Colonic mucosa (tissue), 4 donors: ENCODE measurements at regions not wholly inside any gene's neighbourhood (a gene's known extent, or its start where the extent isn't known, plus 50 kb on each side); places are given as distances from the start of the nearest gene placed in this dataset.

Experiments
- DNase-seq: peaks from one replicate; pipeline ENCODE4 v3.0.0-alpha.2; 2020
- H3K27ac ChIP-seq: fragments of 200-600 bp; one replicate; pipeline ENCODE4 v1.8.0; 2021
- H3K27me3 ChIP-seq: fragments of 200-600 bp; one replicate; pipeline ENCODE4 v1.8.0; 2021
- H3K36me3 ChIP-seq: fragments of 200-600 bp; one replicate; pipeline ENCODE4 v1.8.0; 2021
- H3K4me1 ChIP-seq: fragments of 200-600 bp; one replicate; pipeline ENCODE4 v1.8.0; 2021; ENCODE audit warnings: mild to moderate bottlenecking
- H3K4me3 ChIP-seq: fragments of 200-600 bp; one replicate; pipeline ENCODE4 v1.8.0; 2021
- H3K9ac ChIP-seq, 2 donors: one replicate each; pipeline ENCODE4 v1.7.0; 2013; ENCODE audit warnings: control low read depth in 2 of 2, low read depth in 2 of 2, low read length in 2 of 2
- H3K9me3 ChIP-seq: fragments of 200-600 bp; one replicate; pipeline ENCODE4 v1.8.0; 2021
- intact Hi-C: fragments of 100-400 bp; cut with DNase I; formaldehyde crosslinking; loops from one replicate; pipeline ENCODE4 v1.14.1; 2022
- TF ChIP-seq, protein P1 (sequence below): fragments of 200-600 bp; IDR thresholded peaks from one replicate; pipeline ENCODE4 v1.8.0; 2022; ENCODE audit warnings: antibody characterized with exemption, mild to moderate bottlenecking
- donor health status: healthy.
- donor health status: DM: no; HTN: no; CAD: no.
- donor health status: DM: no; HTN: no; CAD: no.

DNA sequence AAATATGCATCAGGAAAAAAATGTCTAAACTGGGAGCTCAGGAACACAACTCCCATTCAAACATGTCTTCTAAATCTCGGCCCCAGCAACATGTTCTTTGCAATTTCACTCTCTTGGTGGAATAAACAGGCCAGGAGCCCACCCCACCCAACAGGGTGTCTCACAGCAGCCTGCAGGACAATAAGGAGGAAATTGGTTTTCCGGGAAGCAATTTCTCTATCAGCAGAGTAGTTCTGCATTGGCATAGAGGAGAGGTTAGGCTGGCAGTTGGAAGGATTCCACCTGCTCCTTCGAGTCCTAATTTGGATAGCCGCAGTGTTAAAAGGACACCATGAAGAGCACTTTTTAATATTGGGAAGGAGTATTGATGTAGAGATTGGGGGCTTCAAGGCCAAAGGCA lies 55.9 kb upstream of the BARX2 start:
- Histone ChIP-seq H3K4me1 (peaks cover 16% of the 10 kb centered on the region), H3K27ac (no peak overlapping the region), H3K4me3 (no peak overlapping the region), H3K36me3 (no peaks in the 10 kb centered on the region), H3K27me3 (no peaks in the 10 kb centered on the region), H3K9ac (no peak overlapping the region), H3K9me3 (no peaks in the 10 kb centered on the region)
- intact Hi-C loops = no loop called here
- no peak for DNase-seq
- TF ChIP-seq, protein P1, sequence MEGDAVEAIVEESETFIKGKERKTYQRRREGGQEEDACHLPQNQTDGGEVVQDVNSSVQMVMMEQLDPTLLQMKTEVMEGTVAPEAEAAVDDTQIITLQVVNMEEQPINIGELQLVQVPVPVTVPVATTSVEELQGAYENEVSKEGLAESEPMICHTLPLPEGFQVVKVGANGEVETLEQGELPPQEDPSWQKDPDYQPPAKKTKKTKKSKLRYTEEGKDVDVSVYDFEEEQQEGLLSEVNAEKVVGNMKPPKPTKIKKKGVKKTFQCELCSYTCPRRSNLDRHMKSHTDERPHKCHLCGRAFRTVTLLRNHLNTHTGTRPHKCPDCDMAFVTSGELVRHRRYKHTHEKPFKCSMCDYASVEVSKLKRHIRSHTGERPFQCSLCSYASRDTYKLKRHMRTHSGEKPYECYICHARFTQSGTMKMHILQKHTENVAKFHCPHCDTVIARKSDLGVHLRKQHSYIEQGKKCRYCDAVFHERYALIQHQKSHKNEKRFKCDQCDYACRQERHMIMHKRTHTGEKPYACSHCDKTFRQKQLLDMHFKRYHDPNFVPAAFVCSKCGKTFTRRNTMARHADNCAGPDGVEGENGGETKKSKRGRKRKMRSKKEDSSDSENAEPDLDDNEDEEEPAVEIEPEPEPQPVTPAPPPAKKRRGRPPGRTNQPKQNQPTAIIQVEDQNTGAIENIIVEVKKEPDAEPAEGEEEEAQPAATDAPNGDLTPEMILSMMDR = no peak

DNA sequence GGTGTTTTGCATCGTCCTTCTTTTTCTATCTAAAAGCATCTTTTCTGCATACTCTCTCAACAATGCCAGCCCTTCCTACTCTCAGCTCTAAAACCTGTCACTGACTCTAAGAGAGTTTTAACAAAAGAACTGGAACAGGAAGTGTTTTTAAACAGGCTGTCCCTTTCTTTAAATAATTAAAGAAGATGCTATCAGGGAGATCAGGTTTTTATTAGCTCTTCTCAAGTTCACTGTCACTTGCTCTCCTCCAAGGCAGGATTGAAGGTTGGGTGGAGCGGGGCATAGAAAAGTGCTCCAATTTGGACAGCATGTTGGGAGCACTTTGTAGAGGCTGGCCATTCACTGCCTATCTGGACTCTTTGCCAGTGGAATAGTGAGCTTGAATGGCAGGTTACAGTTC lies 56.4 kb upstream of the BARX2 start:
- no peak overlapping the region for H3K4me3 ChIP-seq
- intact Hi-C loops = no loop called here
- TF ChIP-seq, protein P1 = no peak
- H3K27me3 ChIP-seq = no peaks in the 10 kb centered on the region
- no peak overlapping the region for H3K27ac ChIP-seq
- H3K9me3 ChIP-seq = no peaks in the 10 kb centered on the region
- H3K9ac ChIP-seq = no peak overlapping the region
- DNase-seq = no peak
- no peaks in the 10 kb centered on the region for H3K36me3 ChIP-seq
- H3K4me1 ChIP-seq = peaks cover 16% of the 10 kb centered on the region

DNA sequence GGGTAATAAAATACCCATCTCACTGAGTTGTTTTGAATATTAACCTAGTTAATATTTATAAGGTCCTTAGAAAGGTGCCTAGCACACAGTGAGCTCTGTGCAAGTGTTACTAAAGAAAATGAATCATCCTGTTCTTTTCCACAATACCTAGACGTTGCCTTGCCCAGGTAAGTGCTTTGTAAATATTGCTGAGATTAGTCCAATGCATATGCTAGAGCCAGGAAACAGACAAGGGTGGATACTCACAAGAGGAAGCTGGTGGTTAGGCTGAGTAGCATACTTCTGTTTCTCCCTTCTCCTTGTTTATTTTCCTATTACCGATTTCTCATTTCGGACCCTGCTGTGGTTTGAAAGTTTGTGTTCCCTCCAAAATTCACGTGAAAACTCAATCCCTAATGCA lies 58.1 kb upstream of the BARX2 start:
- Histone ChIP-seq H3K27ac (peak overlapping the region; percentile 79), H3K9me3 (no peaks in the 10 kb centered on the region), H3K4me3 (no peak overlapping the region), H3K27me3 (no peaks in the 10 kb centered on the region), H3K9ac (no peak overlapping the region), H3K4me1 (peaks cover 8% of the 10 kb centered on the region), H3K36me3 (no peaks in the 10 kb centered on the region)
- TF ChIP-seq, protein P1 = no peak
- peak; percentile 42 for DNase-seq
- intact Hi-C loops = no loop called here

DNA sequence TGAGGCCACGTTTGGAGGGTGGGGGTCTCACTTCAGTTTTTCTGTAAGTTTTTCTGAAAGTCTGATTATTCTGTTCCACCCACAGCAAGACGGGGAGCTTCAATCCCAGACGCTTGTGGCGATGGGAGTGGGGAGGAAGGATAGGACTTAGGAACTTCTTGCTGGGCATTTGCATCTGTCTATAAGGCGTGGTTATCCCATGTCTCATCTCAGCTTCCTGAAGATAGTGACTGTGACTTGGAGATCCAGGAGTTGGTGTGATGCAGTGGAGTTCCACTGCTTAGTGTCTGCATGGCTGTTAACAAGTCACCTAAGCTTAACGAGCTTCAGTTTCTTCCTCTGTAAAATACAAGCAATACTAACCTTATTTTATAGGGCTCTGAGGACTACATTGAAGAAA lies 58.9 kb upstream of the BARX2 start:
- no peaks in the 10 kb centered on the region for H3K27me3 ChIP-seq
- no peaks in the 10 kb centered on the region for H3K36me3 ChIP-seq
- DNase-seq = no peak
- no peak overlapping the region for H3K4me3 ChIP-seq
- intact Hi-C loops = no loop called here
- H3K4me1 ChIP-seq = peaks cover 8% of the 10 kb centered on the region
- no peaks in the 10 kb centered on the region for H3K9me3 ChIP-seq
- H3K9ac ChIP-seq = no peak overlapping the region
- TF ChIP-seq, protein P1 = no peak
- peak overlapping the region; percentile 79 for H3K27ac ChIP-seq

DNA sequence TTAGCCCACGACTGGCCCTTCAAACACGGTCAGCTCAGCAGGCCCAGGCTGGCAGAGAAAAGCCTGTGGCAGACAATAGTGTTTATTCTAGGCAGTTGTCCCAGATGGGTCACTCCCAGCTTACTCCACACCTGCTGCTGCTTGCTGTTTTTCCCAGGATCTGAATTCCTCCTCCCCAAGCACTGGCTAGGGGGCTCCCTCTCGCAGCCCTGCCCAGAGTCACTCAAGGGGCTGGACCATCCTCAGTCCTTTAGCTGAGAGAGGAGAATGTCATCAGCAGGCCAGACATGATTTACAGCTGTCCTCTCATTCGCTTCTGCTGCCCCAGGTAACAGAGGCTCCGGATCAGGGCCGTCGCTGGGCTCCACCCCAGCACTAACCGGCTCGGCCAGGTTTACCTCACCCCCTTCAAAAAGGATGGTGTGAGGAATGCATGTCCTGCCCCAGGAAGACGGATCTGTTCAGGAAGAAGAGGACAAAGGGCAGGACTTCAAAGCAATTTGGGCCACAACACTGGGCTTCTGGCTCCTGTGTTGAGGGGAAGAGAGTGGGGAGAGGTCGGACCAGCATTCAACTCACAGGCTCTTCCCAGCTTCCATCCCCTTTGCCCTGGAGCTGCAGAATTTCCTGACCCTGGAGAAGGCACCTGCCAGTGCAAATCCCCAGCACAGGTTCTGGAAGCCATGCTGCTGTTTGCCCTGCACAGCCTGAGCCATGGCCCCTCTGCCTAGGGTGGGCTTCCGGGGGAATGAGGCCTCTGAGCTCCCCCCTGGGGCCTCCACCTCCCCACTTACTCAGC lies 59.7 kb upstream of the BARX2 start:
- H3K9ac ChIP-seq = peak overlapping the region in 1 of 2 donors; percentile 46
- peak overlapping the region; percentile 79 for H3K27ac ChIP-seq
- peak; percentile 87 for DNase-seq

More for the DNA sequence above, 59.7 kb upstream of the BARX2 start:
- TF ChIP-seq, protein P1 = no peak
- peaks cover 8% of the 10 kb centered on the region for H3K4me1 ChIP-seq
- H3K36me3 ChIP-seq = no peaks in the 10 kb centered on the region
- intact Hi-C loops = no loop called here
- no peaks in the 10 kb centered on the region for H3K9me3 ChIP-seq
- no peaks in the 10 kb centered on the region for H3K27me3 ChIP-seq
- H3K4me3 ChIP-seq = no peak overlapping the region
